ENCODE measurements at regions not wholly inside any gene's neighbourhood (a gene's known extent, or its start where the extent isn't known, plus 50 kb on each side); places are given as distances from the start of the nearest gene placed in this dataset.

DNA sequence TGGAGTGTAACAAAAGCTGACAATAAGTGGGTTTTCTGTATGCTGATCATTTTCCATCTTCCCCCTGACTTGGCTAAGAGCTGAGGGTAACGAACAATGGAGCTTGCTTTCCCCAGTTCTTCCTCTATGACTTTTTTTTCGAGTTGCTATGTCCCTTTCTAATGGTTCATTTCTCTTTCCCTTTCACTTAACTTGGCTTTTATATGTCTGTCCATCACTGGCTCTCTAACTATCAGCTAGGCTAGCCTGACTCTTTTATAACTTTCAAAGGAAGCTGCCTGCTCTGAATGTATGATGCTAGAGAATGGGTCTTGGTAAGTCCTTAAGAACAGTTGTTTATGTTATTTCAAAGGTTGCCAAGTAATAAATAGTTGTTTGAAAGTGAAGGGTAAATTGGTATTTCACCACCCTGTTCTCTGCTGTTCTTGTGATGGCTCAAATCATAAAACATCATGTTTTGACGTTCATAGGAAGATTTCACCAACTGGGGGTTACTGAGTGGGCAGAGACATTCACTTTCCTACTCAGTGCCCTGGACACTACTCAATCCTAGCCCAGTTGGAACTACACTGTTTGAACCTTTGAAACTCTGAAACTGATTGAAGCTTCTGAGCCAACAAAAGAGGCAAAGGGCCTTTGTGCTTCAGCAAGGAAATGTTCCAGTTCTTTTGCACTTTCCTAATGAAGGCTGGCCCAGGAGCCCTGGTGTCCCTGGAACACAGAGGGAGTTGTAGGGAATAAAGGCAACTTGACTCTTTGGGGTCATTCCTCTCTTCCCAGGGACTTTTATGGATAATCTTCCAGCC lies 85.4 kb upstream of the PHYHIPL start:
- H3K27ac Mint-ChIP-seq: no peak overlapping the region
- H3K9me3 Mint-ChIP-seq: peaks cover 7% of the 10 kb centered on the region
- no peak overlapping the region for H3K4me3 Mint-ChIP-seq
- DNase-seq: no peak
- no peak for ATAC-seq (ENCODE audit: low read depth)
- POLR2A ChIA-PET: no interaction called here
- no peaks in the 10 kb centered on the region for H3K4me1 Mint-ChIP-seq
- H3K27me3 Mint-ChIP-seq: no peaks in the 10 kb centered on the region
- no peaks in the 10 kb centered on the region for H3K36me3 Mint-ChIP-seq

- ATAC-seq (ENCODE audit: low read depth): no peak
- H3K27ac Mint-ChIP-seq: no peak overlapping the region
- H3K4me1 Mint-ChIP-seq: no peaks in the 10 kb centered on the region
- POLR2A ChIA-PET: no interaction called here
- no peaks in the 10 kb centered on the region for H3K27me3 Mint-ChIP-seq
- no peak overlapping the region for H3K4me3 Mint-ChIP-seq
- no peak for DNase-seq
- no peaks in the 10 kb centered on the region for H3K36me3 Mint-ChIP-seq
- H3K9me3 Mint-ChIP-seq: peaks cover 4% of the 10 kb centered on the region
Observed at GRCh38 chr10:59093461-59093860, 83.0 kb upstream of the PHYHIPL start.

DNA sequence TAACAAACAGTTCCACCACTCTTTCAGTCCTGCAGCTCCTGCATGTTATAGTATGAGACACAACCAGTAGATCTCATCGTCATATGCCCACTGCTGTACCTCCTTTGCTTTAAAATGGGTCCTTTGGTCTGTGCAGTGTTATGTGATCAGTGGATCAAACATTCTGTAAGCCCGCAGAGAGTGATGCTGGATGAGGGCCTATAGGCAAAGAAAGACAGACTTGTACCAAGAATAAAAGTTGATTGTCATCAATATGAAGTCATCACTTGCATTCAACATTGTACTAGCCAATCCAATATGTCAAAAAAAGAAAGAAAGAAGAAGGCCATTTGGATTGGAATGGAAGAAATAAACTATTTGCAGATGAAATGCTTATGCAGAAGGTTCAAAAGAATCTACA lies 79.8 kb upstream of the PHYHIPL start:
- POLR2A ChIA-PET: no interaction called here
- no peak for DNase-seq
- ATAC-seq (ENCODE audit: low read depth): no peak
- H3K9me3 Mint-ChIP-seq: no peaks in the 10 kb centered on the region
- H3K4me3 Mint-ChIP-seq: no peak overlapping the region
- no peak overlapping the region for H3K27ac Mint-ChIP-seq
- H3K36me3 Mint-ChIP-seq: no peaks in the 10 kb centered on the region
- H3K4me1 Mint-ChIP-seq: no peaks in the 10 kb centered on the region
- H3K27me3 Mint-ChIP-seq: no peaks in the 10 kb centered on the region

DNA sequence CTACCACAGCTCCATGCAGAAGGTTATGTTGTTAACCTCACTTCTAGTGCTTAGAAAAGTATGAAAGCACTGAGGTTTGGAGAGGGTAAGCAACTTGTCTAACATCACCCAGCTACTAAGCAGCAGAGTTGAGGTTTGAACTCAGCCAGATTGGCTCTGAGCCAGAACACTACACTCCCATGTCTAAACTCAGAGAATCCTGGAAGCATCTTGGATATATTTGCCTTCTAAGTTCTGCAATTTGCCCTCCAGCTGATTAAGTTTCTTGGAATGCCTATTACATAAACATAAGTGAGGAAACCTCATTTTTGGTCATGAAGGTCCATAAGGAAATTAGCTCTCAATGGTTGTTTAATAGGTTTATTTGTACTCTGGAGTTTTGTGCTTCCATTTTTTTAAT lies 78.1 kb upstream of the PHYHIPL start:
- Mint-ChIP-seq H3K4me3 (no peak overlapping the region), H3K9me3 (no peaks in the 10 kb centered on the region), H3K27ac (no peak overlapping the region), H3K27me3 (no peaks in the 10 kb centered on the region), H3K36me3 (no peaks in the 10 kb centered on the region), H3K4me1 (no peaks in the 10 kb centered on the region)
- ATAC-seq (ENCODE audit: low read depth): no peak
- POLR2A ChIA-PET: no interaction called here
- DNase-seq: no peak

GRCh38 chr10:59098831-59099452 lies 77.5 kb upstream of the PHYHIPL start:
- H3K9me3 Mint-ChIP-seq: no peaks in the 10 kb centered on the region
- no peak overlapping the region for H3K27ac Mint-ChIP-seq
- POLR2A ChIA-PET: no interaction called here
- no peak overlapping the region for H3K4me3 Mint-ChIP-seq
- no peaks in the 10 kb centered on the region for H3K36me3 Mint-ChIP-seq
- DNase-seq: no peak
- H3K4me1 Mint-ChIP-seq: no peaks in the 10 kb centered on the region
- no peak for ATAC-seq (ENCODE audit: low read depth)
- no peaks in the 10 kb centered on the region for H3K27me3 Mint-ChIP-seq

DNA sequence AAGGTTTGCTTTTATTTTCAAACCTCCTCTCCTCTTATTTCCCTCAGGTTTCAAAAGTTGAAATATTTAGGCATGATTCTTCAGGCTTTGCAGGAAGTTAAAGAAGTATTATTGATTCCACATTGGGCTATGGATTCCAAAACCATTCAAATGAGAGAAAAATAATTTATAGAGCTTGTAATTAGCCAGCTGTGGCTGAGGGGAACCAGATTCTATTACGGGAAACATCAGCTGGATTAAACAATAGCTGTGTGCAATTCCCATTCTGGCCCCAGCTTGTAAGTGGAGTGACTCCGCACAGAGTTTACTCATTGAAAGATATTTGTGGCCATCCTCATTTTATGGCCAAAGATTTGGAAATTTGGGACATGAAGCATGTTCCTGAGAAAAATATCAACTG lies 77.0 kb upstream of the PHYHIPL start:
- Mint-ChIP-seq H3K36me3 (no peaks in the 10 kb centered on the region), H3K4me3 (no peak overlapping the region), H3K4me1 (no peaks in the 10 kb centered on the region), H3K9me3 (no peaks in the 10 kb centered on the region), H3K27me3 (no peaks in the 10 kb centered on the region), H3K27ac (no peak overlapping the region)
- DNase-seq (no peak), ATAC-seq (ENCODE audit: low read depth) (no peak)
- POLR2A ChIA-PET: no interaction called here

GRCh38 chr10:59102394-59102793 lies 74.0 kb upstream of the PHYHIPL start:
- no peaks in the 10 kb centered on the region for H3K4me1 Mint-ChIP-seq
- H3K36me3 Mint-ChIP-seq: no peaks in the 10 kb centered on the region
- DNase-seq (no peak), ATAC-seq (ENCODE audit: low read depth) (no peak)
- no peaks in the 10 kb centered on the region for H3K9me3 Mint-ChIP-seq
- H3K27ac Mint-ChIP-seq: no peak overlapping the region
- no peak overlapping the region for H3K4me3 Mint-ChIP-seq
- POLR2A ChIA-PET: no interaction called here
- no peaks in the 10 kb centered on the region for H3K27me3 Mint-ChIP-seq

- no peak for ATAC-seq (ENCODE audit: low read depth)
- Mint-ChIP-seq H3K36me3 (no peaks in the 10 kb centered on the region), H3K27ac (no peak overlapping the region)
Observed at GRCh38 chr10:59104186-59104585, 72.3 kb upstream of the PHYHIPL start.

DNA sequence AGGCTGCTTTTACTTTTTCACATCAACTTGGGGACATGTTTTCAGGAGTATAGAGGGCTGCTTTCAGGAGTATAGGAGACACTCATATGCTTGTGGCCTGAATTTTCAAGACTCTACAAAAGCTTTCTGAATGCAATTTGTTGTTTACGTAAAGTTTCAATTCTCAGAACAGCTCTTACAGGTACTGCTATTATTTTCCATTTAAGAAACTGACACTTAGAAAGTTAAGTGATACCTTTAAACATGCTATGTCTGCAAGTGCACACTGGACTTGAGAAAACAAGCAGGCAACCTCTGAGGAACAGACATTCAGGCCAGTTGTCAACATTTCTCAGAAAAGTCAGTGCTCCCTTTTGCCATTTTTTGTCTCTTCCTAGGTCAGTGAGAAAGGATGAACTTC lies 70.0 kb upstream of the PHYHIPL start:
- POLR2A ChIA-PET: no interaction called here
- H3K4me1 Mint-ChIP-seq: no peaks in the 10 kb centered on the region
- no peaks in the 10 kb centered on the region for H3K9me3 Mint-ChIP-seq
- H3K27me3 Mint-ChIP-seq: no peaks in the 10 kb centered on the region
- ATAC-seq (ENCODE audit: low read depth) (no peak), DNase-seq (no peak)
- no peak overlapping the region for H3K27ac Mint-ChIP-seq
- H3K4me3 Mint-ChIP-seq: no peak overlapping the region
- H3K36me3 Mint-ChIP-seq: no peaks in the 10 kb centered on the region

More at GRCh38 chr10:59104186-59104585, 72.3 kb upstream of the PHYHIPL start:
- Mint-ChIP-seq H3K4me1 (no peaks in the 10 kb centered on the region), H3K9me3 (no peaks in the 10 kb centered on the region), H3K27me3 (no peaks in the 10 kb centered on the region), H3K4me3 (no peak overlapping the region)
- DNase-seq: no peak
- POLR2A ChIA-PET: no interaction called here

GRCh38 chr10:59107147-59107546 lies 69.3 kb upstream of the PHYHIPL start:
- H3K4me3 Mint-ChIP-seq: no peak overlapping the region

DNA sequence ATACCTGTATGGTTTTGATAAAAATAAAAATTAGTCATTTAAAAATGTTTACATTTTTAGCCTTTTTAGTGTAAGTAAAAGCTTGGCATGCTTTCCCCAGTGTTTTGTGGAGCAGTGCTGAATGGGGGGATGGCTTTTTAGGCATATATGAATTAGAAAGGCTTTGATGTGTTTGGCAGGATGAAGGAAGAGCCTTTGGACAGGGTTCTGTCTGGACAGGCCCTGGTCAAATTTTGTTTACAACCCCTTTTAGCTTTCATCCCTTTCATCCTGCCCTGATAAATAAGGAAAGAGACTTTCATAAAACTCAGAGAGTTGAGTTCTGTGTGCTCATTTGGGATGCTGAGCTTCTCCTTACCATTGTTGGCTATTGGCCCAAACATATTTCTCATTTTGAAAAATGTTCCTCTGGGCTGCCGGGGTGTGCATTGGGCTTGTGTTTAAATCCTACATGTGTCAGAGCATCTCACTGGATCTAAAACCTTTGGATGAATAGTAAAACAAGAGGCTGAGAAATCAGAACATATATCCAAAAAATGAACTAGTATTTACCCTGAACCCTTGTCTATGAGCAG lies 68.1 kb upstream of the PHYHIPL start:
- H3K9me3 Mint-ChIP-seq: no peaks in the 10 kb centered on the region
- ATAC-seq (ENCODE audit: low read depth) (no peak), DNase-seq (no peak)
- H3K27me3 Mint-ChIP-seq: no peaks in the 10 kb centered on the region
- H3K4me1 Mint-ChIP-seq: no peaks in the 10 kb centered on the region
- no peaks in the 10 kb centered on the region for H3K36me3 Mint-ChIP-seq
- POLR2A ChIA-PET: no interaction called here
- no peak overlapping the region for H3K4me3 Mint-ChIP-seq
- no peak overlapping the region for H3K27ac Mint-ChIP-seq

More at GRCh38 chr10:59107147-59107546, 69.3 kb upstream of the PHYHIPL start:
- DNase-seq: no peak
- no peaks in the 10 kb centered on the region for H3K27me3 Mint-ChIP-seq
- no peak overlapping the region for H3K27ac Mint-ChIP-seq
- no peaks in the 10 kb centered on the region for H3K4me1 Mint-ChIP-seq
- no peaks in the 10 kb centered on the region for H3K9me3 Mint-ChIP-seq
- ATAC-seq (ENCODE audit: low read depth): no peak
- POLR2A ChIA-PET: no interaction called here
- H3K36me3 Mint-ChIP-seq: no peaks in the 10 kb centered on the region

DNA sequence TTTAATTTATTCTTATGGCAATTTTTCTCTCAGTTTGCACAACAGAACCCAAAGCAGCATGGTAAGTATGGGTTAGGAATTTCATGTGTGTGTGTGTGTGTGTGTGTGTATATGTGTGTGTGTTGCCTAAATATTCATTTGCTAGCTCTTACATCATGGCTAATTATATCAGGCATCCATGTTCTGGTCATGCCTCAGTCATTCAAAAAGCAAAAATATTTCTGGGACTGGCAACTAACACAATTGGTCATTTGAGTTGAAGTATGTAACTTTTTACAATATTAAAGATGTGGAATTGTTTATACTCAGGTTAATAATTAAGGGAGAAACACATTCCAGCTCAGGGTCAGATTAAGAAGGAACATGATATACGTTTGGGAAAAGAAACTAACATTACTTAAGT lies 67.6 kb upstream of the PHYHIPL start:
- Mint-ChIP-seq H3K9me3 (no peaks in the 10 kb centered on the region), H3K4me3 (no peak overlapping the region), H3K27me3 (no peaks in the 10 kb centered on the region), H3K4me1 (no peaks in the 10 kb centered on the region), H3K36me3 (no peaks in the 10 kb centered on the region), H3K27ac (no peak overlapping the region)
- ATAC-seq (ENCODE audit: low read depth) (no peak), DNase-seq (no peak)
- POLR2A ChIA-PET: no interaction called here

DNA sequence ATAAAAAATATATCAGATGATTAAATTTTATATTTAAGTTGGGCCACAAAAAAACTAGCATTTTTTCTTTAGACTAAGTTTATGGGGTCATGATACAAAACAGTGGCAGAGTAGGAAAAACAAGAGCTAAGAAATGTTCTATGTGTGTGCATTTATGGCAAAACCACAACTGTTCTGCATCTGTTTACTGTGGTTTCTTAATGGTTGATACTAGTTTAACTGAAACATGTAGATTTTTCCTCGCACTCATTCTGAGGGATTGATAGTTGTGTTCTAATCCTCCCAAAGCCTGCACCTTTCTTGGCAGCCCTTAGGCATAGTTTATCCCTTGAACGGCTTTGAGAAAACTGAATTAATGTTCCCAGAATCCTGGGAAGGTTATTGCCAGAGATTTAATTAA lies 66.6 kb upstream of the PHYHIPL start:
- Mint-ChIP-seq H3K27ac (no peak overlapping the region), H3K36me3 (no peaks in the 10 kb centered on the region), H3K4me3 (no peak overlapping the region), H3K27me3 (no peaks in the 10 kb centered on the region), H3K4me1 (no peaks in the 10 kb centered on the region), H3K9me3 (no peaks in the 10 kb centered on the region)
- ATAC-seq (ENCODE audit: low read depth): no peak
- POLR2A ChIA-PET: no interaction called here
- DNase-seq: no peak

GRCh38 chr10:59124187-59124586 lies 52.3 kb upstream of the PHYHIPL start:
- peaks cover 4% of the 10 kb centered on the region for H3K9me3 Mint-ChIP-seq
- H3K4me1 Mint-ChIP-seq: no peaks in the 10 kb centered on the region
- H3K4me3 Mint-ChIP-seq: no peak overlapping the region
- POLR2A ChIA-PET: no interaction called here
- no peak overlapping the region for H3K27ac Mint-ChIP-seq
- H3K27me3 Mint-ChIP-seq: no peaks in the 10 kb centered on the region
- no peak for ATAC-seq (ENCODE audit: low read depth)
- H3K36me3 Mint-ChIP-seq: no peaks in the 10 kb centered on the region
- DNase-seq: no peak
